B cell (primary cell): ENCODE measurements at regions not wholly inside any gene's neighbourhood (a gene's known extent, or its start where the extent isn't known, plus 50 kb on each side); places are given as distances from the start of the nearest gene placed in this dataset.

Source experiments
- ATAC-seq: fragments of 200-7000 bp; cut with Tn5 transposase; one replicate; pipeline ENCODE4 v1.10.0; 2021; ENCODE audit warnings: low read depth, mild to moderate bottlenecking, moderate number of reproducible peaks, moderate library complexity
- CTCF ChIA-PET: fragments of 350-600 bp; sonication (Branson Sonifier 250); formaldehyde crosslinking; loops from one replicate; lab custom pipeline; 2021; ENCODE audit warnings: antibody characterized with exemption, inconsistent platforms; lab: Charles Lee
- POLR2A ChIA-PET: fragments of 350-600 bp; sonication (Branson Sonifier 250); formaldehyde crosslinking; loops from one replicate; lab custom pipeline; 2021; ENCODE audit warnings: antibody characterized with exemption; lab: Charles Lee
- DNase-seq: peaks from one replicate; pipeline ENCODE4 v3.0.0; 2013
- H2AFZ ChIP-seq: 2 replicates; pipeline ENCODE4 v1.6.1; 2012; ENCODE audit warnings: mild to moderate bottlenecking, low read depth, low read length; ENCODE audit not compliant: insufficient read depth, poor library complexity, severe bottlenecking
- H3K27ac ChIP-seq, 2 donors: 1 replicate in 1 of 2; 2 replicates in 1 of 2; pipeline ENCODE4 v1.5.1; 2012 to 2013; ENCODE audit warnings: low read length in 2 of 2, mild to moderate bottlenecking in 2 of 2, moderate library complexity in 1 of 2
- H3K27me3 ChIP-seq, 4 experiments: fragments of 200-600 bp in 1 of 4; sonication (generic) in 1 of 4; replicated peaks in 1 of 4; 1 replicate in 2 of 4; 2 replicates in 2 of 4; pipeline versions ENCODE4 v1.6.1 to v1.7.0; 2013 to 2016; ENCODE audit warnings: low read length in 3 of 4, mild to moderate bottlenecking in 2 of 4, mixed read lengths in 1 of 4, moderate library complexity in 1 of 4; ENCODE audit not compliant: insufficient read depth in 4 of 4, control insufficient read depth in 3 of 4; ENCODE audit errors: control extremely low read depth in 1 of 4
- H3K36me3 ChIP-seq, 2 experiments: replicated peaks in 1 of 2; 1 replicate in 1 of 2; 2 replicates in 1 of 2; pipeline versions ENCODE4 v1.6.1 to v1.7.1; 2013; ENCODE audit warnings: low read length in 1 of 2; ENCODE audit not compliant: insufficient read depth in 2 of 2, control insufficient read depth in 1 of 2; ENCODE audit errors: control extremely low read depth in 1 of 2, extremely low read depth in 1 of 2
- H3K4me1 ChIP-seq, 2 donors: fragments of 200-600 bp in 1 of 2; sonication (generic) in 1 of 2; 1 replicate in 1 of 2; 2 replicates in 1 of 2; pipeline versions ENCODE4 v1.5.1 to v1.6.1; 2013 to 2017; ENCODE audit warnings: low read length in 2 of 2; ENCODE audit not compliant: control insufficient read depth in 2 of 2, insufficient read depth in 2 of 2
- H3K4me2 ChIP-seq: replicated peaks from 2 replicates; pipeline ENCODE3; 2012; ENCODE audit warnings: mild to moderate bottlenecking, low read depth, low read length; ENCODE audit not compliant: poor library complexity, severe bottlenecking
- H3K4me3 ChIP-seq, 5 experiments: fragments of 200-600 bp in 1 of 5; sonication (generic) in 1 of 5; 1 replicate in 3 of 5; 2 replicates in 2 of 5; pipeline versions ENCODE4 v1.5.1 to v1.7.0; 2011 to 2016; ENCODE audit warnings: low read length in 4 of 5, mild to moderate bottlenecking in 4 of 5, low read depth in 2 of 5, control low read depth in 1 of 5, moderate library complexity in 1 of 5; ENCODE audit not compliant: insufficient read depth in 1 of 5; ENCODE audit errors: control extremely low read depth in 1 of 5, extremely low read depth in 1 of 5
- H3K79me2 ChIP-seq: fragments of 200-600 bp; sonication (generic); one replicate; pipeline ENCODE4 v1.6.0; 2016; ENCODE audit warnings: low read length; ENCODE audit not compliant: control insufficient read depth, insufficient read depth
- H3K9ac ChIP-seq: fragments of 200-600 bp; sonication (generic); 2 replicates; pipeline ENCODE4 v1.6.1; 2017; ENCODE audit warnings: mild to moderate bottlenecking, low read length, moderate library complexity
- H3K9me3 ChIP-seq, 3 donors: one replicate each; pipeline versions ENCODE4 v1.6.1 to v1.7.1; 2013; ENCODE audit warnings: low read length in 2 of 3; ENCODE audit not compliant: control insufficient read depth in 2 of 3, insufficient read depth in 1 of 3; ENCODE audit errors: control extremely low read depth in 1 of 3
- H4K20me1 ChIP-seq: 2 replicates; pipeline ENCODE4 v1.6.0; 2012; ENCODE audit warnings: mild to moderate bottlenecking, low read length; ENCODE audit not compliant: insufficient read depth, control insufficient read depth, poor library complexity, severe bottlenecking
- H3K27ac Mint-ChIP-seq: one replicate; pipeline ENCODE4 v1.8.0; 2021; ENCODE audit warnings: mixed read lengths
- H3K27me3 Mint-ChIP-seq: one replicate; pipeline ENCODE4 v1.8.0; 2021; ENCODE audit warnings: mixed read lengths
- H3K4me1 Mint-ChIP-seq: one replicate; pipeline ENCODE4 v1.8.0; 2021; ENCODE audit warnings: mixed read lengths
- H3K4me3 Mint-ChIP-seq: one replicate; pipeline ENCODE4 v1.8.0; 2021; ENCODE audit warnings: mixed read lengths
- H3K9me3 Mint-ChIP-seq: one replicate; pipeline ENCODE4 v1.8.0; 2022; ENCODE audit warnings: mixed read lengths; ENCODE audit not compliant: insufficient read depth
- CTCF ChIP-seq: fragments of 200-600 bp; IDR thresholded peaks from one replicate; pipeline ENCODE4 v1.8.0; 2022; ENCODE audit warnings: antibody characterized with exemption, mild to moderate bottlenecking
- EZH2 ChIP-seq: IDR thresholded peaks from 2 replicates; pipeline ENCODE4 v1.6.1; 2012; ENCODE audit warnings: borderline replicate concordance, low read depth, mild to moderate bottlenecking, moderate library complexity, low read length; ENCODE audit not compliant: insufficient read depth, poor library complexity, severe bottlenecking
- WGBS: methylation state at CpG from one replicate; pipeline ENCODE4 v1.1.5; 2013; ENCODE audit warnings: missing lambda C conversion rate; ENCODE audit not compliant: insufficient coverage; 5-methylcytosine and 5-hydroxymethylcytosine counted together
- intact Hi-C: fragments of 100-400 bp; cut with micrococcal nuclease; formaldehyde crosslinking; loops from one replicate; pipeline ENCODE4 v1.10.0; 2022

GRCh38 chr5:8824371-8824770 is 721.5 kb downstream of the SEMA5A start:
- ATAC-seq = no peak
- no peaks in the 10 kb centered on the region for H3K27me3 ChIP-seq
- Mint-ChIP-seq H3K27ac (no peak overlapping the region), H3K4me3 (no peak overlapping the region), H3K4me1 (no peaks in the 10 kb centered on the region), H3K9me3 (peaks cover 4% of the 10 kb centered on the region), H3K27me3 (no peaks in the 10 kb centered on the region)
- no peak for TF ChIP-seq EZH2
- TF ChIP-seq CTCF = no peak
- H2AFZ ChIP-seq = no peak overlapping the region
- peaks cover 0 to 2% (median 0%) of the 10 kb centered on the region in 3 donors for H3K9me3 ChIP-seq
- ChIA-PET CTCF (no interaction called here), POLR2A (no interaction called here)
- no peaks in the 10 kb centered on the region for H3K4me1 ChIP-seq
- H4K20me1 ChIP-seq = no peaks in the 10 kb centered on the region
- no peak overlapping the region for H3K4me2 ChIP-seq
- DNase-seq = no peak
- WGBS = no CpG with 5 or more reads among the region's 1 CpG
- no peak overlapping the region for H3K4me3 ChIP-seq
- no peak overlapping the region for H3K9ac ChIP-seq
- no peaks in the 10 kb centered on the region for H3K79me2 ChIP-seq
- no peak overlapping the region for H3K27ac ChIP-seq
- intact Hi-C loops = no loop called here
- no peaks in the 10 kb centered on the region for H3K36me3 ChIP-seq

DNA sequence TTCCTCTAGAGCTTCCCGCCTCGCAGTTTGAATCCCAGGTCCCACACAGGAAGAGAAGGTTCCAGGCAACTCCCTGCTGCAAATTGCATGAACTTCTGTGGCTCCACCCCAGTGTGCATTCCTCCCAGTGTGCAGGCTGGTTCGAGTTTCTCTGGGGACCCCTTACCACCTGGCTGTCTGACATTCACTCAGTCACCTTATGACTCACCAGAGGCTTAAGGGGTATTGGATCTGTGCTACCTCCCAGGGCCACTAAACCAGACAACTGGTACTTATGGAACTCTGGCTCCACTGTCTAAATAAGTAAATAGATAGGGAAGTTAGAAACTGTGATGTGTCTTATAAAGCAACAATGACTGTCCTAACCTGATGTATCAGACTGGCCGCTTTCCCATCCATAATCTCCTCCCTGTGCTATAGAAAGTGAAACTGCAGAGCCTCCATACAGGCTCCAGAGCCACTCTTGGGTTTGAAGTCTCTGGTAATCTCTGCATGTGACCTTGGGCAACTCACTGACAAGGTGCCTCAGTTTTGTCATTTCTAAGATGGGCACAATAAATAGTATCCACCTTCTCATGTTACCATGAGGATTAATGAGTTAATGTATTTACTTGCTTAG is 720.6 kb downstream of the SEMA5A start:
- Mint-ChIP-seq H3K4me3 (no peak overlapping the region), H3K27ac (no peak overlapping the region), H3K9me3 (peaks cover 4% of the 10 kb centered on the region), H3K27me3 (no peaks in the 10 kb centered on the region), H3K4me1 (no peaks in the 10 kb centered on the region)
- Histone ChIP-seq H3K4me3 (no peak overlapping the region), H3K27ac (no peak overlapping the region), H2AFZ (no peak overlapping the region), H3K9me3 (peaks cover 0 to 2% (median 0%) of the 10 kb centered on the region in 3 donors), H3K4me1 (no peaks in the 10 kb centered on the region), H3K27me3 (no peaks in the 10 kb centered on the region), H3K36me3 (no peaks in the 10 kb centered on the region), H4K20me1 (no peaks in the 10 kb centered on the region), H3K4me2 (no peak overlapping the region), H3K9ac (no peak overlapping the region), H3K79me2 (no peaks in the 10 kb centered on the region)
- TF ChIP-seq EZH2 (no peak), CTCF (no peak)
- CTCF ChIA-PET = no interaction called here
- POLR2A ChIA-PET = no interaction called here
- DNase-seq (no peak), ATAC-seq (no peak)
- intact Hi-C loops = no loop called here
- 56% methylated on average over 3 of the region's 4 CpGs for WGBS
